Right renal cortex interstitium (tissue), 3 donors: ENCODE measurements at regions not wholly inside any gene's neighbourhood (a gene's known extent, or its start where the extent isn't known, plus 50 kb on each side); places are given as distances from the start of the nearest gene placed in this dataset.
"Not testable (repeated sequence)": the region's sequence is repeated elsewhere in the genome, so short reads cannot be mapped to it uniquely, and the experiment has no call there.

Source experiments
- DNase-seq, 3 donors: peaks; one replicate each; pipeline ENCODE4 v3.0.0-alpha.2; 2013; ENCODE audit warnings: low read depth in 3 of 3, low spot score in 2 of 3

- DNase-seq: no peak
These were observed 296.8 kb downstream of the ARRDC4 start for GRCh38 chr15:98257290-98257689.

- no peak for DNase-seq
These were observed 303.3 kb downstream of the ARRDC4 start for GRCh38 chr15:98263787-98264186.

- DNase-seq: no peak
These were observed 305.8 kb downstream of the ARRDC4 start for GRCh38 chr15:98266295-98266694.

GRCh38 chr15:98268163-98268562 is 307.7 kb downstream of the ARRDC4 start:
- DNase-seq: no peak

- no peak for DNase-seq
These were observed 312.1 kb downstream of the ARRDC4 start for GRCh38 chr15:98272625-98273024.

GRCh38 chr15:98276018-98276417 is 315.5 kb downstream of the ARRDC4 start:
- DNase-seq: no peak

GRCh38 chr15:98277602-98278001 is 317.1 kb downstream of the ARRDC4 start:
- DNase-seq: no peak

- no peak for DNase-seq
These were observed 319.9 kb downstream of the ARRDC4 start for GRCh38 chr15:98280284-98280975.

GRCh38 chr15:98281130-98281529 is 320.6 kb downstream of the ARRDC4 start:
- DNase-seq: no peak

- no peak for DNase-seq
These were observed 322.3 kb downstream of the ARRDC4 start for GRCh38 chr15:98282656-98283332.

GRCh38 chr15:98286200-98286599 is 325.7 kb downstream of the ARRDC4 start:
- DNase-seq: no peak

- no peak for DNase-seq
These were observed 326.3 kb downstream of the ARRDC4 start for GRCh38 chr15:98286831-98287230.

- DNase-seq: no peak
These were observed 327.6 kb downstream of the ARRDC4 start for GRCh38 chr15:98288091-98288590.

- no peak for DNase-seq
These were observed 329.2 kb downstream of the ARRDC4 start for GRCh38 chr15:98289747-98290146.

- no peak for DNase-seq
These were observed 332.1 kb downstream of the ARRDC4 start for GRCh38 chr15:98292442-98293240.

GRCh38 chr15:98294126-98294525 is 333.6 kb downstream of the ARRDC4 start:
- DNase-seq: no peak

- DNase-seq: not testable (repeated sequence)
These were observed 334.7 kb downstream of the ARRDC4 start for GRCh38 chr15:98295101-98295759.

GRCh38 chr15:98296653-98297052 is 336.1 kb downstream of the ARRDC4 start:
- DNase-seq: no peak

GRCh38 chr15:98304371-98304770 is 343.9 kb downstream of the ARRDC4 start:
- no peak for DNase-seq

- DNase-seq: no peak
These were observed 340.2 kb upstream of the IGF1R start for GRCh38 chr15:98308117-98308516.
